Stimulated activated CD4-positive, alpha-beta T cell treated with anti-CD3 and anti-CD28 coated beads, Interleukin-1b, Interleukin-23, amount 100 ng/mL, for 4 hours (primary cell): ENCODE measurements at regions not wholly inside any gene's neighbourhood (a gene's known extent, or its start where the extent isn't known, plus 50 kb on each side); places are given as distances from the start of the nearest gene placed in this dataset.

ENCODE experiments used
- DNase-seq, 2 donors: peaks; one replicate each; pipeline ENCODE4 v3.0.0-alpha.2; 2020; ENCODE audit warnings: low read depth in 2 of 2

- DNase-seq = no peak
Measured at GRCh38 chr1:166221316-166221715, 54.5 kb upstream of the FAM78B start.

- no peak for DNase-seq
Measured at GRCh38 chr1:166233750-166234366, 67.1 kb upstream of the FAM78B start.

GRCh38 chr1:166235728-166236127 lies 68.9 kb upstream of the FAM78B start:
- no peak for DNase-seq

DNA sequence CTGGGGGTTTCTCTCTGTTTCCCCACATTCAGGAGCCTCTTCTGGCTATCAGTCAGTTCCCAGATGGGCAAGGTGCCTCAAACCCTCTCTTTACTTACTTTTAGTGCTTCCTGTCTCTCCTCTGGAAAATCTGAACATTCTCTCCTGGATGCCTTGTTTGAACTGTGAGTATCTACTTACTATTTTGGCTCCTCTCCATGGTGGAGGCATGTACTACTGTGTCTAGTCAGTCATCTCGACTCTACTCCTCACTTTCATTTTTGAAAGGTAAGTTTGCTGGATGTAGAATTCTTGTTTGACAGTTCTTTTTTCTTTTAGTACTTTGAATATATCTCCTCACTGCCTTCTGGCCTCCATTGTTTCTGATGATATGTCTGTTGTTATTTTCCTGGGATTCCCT lies 70.9 kb upstream of the FAM78B start:
- no peak for DNase-seq

- DNase-seq = no peak
Measured at GRCh38 chr1:166253076-166253779, 86.4 kb upstream of the FAM78B start.

DNA sequence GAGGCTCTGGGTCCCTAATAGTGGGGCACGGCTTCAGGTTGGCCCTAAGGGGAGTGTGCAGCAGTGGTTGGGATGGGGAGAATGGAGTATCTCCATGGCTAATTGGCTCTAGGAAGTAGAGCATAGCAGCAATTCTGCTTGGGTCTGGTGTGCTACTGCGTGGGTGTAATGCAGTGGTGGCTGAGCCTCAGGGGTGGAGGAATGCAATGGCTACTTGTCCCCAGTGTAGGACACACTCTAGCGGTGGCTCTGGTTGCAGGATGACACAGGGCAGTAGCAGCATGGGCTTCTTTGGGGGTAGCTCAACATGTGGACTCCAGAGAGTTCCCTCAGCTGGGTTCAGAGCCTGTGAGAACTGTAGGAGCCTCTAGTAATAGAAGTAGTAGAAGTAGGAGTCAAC lies 91.2 kb upstream of the FAM78B start:
- no peak for DNase-seq

GRCh38 chr1:166261511-166261910 lies 94.7 kb upstream of the FAM78B start:
- DNase-seq = no peak

GRCh38 chr1:166270476-166271150 lies 103.8 kb upstream of the FAM78B start:
- DNase-seq = no peak

DNA sequence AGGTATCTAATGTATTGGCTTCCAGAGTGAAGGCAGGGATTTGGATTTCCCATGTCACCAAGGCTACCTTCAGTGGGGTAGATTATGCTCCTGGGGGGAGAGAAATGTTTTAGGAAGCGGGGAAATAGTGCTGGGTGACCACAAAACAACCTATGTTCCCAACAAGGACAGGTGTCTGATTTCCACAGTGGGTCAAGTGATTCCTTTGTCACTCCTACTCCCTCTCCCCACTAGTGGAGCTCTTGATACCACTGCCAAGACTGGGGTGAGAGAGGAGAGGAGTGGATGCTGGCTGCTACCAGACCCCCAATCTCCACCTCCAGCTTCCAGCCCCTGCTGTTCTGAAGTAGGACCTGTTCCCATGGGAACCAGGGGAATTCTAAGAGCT lies 104.3 kb upstream of the FAM78B start:
- DNase-seq = no peak

DNA sequence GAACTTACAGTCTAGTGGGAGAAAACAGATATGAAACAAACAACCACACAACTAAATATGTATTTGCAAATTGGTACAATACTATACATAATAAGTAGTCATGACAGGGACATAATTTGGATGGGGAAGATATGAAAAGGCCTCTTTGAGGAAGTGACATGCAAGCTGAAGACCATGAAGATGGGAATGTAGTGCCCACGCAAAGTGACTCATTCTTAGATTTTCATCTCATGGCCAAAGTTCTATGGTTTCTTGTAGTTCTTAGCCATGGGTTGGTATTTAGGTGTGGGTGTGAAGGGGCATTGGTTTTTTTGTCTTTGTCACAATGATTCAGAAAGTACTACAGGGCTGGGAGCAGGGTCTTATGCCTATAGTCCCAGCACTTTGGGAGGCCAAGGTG lies 105.4 kb upstream of the FAM78B start:
- no peak for DNase-seq

DNA sequence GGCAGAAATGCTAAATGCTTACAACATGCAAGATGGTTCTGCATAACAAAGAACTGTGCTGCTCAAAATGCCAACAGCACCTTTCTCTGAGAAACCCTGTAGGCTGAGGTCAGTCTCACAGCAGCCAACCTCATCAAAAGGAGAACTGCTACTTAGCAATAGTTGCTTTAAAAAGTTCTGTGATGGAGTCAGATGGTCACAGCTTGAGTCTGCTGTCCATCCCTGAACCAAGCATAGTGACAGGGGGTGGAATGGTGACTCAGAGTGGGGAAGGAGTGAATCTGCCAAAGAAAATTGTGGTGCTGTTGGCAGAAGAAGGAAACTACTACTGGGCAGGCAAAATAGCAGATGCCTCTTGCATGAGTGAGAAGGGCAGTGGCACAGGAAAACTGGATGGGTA lies 106.0 kb upstream of the FAM78B start:
- no peak for DNase-seq

DNA sequence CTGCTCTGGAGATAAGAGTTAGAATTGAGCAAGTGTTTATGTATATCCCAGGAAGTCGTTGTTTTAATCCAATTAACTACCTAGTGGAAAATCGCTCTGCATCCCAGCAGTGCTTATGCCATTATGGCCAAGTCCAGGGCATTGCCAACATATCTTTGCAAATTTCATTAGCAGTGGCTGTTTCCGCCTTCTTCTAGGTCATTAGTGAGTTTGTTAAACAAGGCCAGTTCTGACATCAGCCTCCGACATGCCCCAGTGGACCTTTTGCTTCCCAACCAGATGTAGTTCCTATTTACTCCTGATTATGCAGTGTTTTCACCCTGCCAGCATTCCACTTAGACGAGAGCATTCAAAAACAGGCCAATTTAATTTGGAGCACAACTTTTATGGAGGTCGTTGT lies 106.8 kb upstream of the FAM78B start:
- no peak for DNase-seq

DNA sequence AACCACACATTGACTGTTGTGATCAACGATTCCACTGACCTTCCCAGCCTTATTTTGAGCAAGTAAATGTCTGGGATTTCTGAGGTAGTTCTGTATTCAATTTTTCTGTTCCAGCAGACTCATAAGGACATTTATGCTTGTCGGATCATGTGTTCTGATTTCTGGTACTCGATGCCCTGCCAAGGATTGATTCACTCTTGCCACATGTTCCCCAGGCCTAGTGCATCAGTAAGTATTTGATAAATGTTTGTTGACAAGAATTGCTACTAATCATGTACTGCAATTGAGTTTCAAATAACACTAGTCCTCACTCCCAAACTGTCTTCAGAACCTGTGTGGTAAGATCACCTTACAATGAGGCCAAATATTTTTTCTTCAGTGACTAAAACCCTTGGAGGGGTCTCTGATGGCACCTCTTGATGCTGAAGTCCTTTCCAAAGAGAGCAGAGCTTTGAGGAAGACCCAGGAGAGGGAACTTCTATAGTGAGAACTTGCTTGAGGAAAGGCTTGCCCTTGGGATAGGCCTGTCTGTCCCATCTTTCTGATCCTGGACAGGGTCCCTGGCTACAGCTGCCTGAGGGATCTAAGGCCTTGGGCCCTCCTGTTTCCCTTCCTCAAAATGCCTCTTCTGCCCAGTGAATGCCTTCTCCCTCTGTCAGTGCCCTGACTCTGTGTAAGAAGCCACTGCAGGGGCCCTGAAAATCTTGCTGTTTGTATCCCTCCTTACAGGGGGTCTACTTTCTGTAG lies 115.8 kb upstream of the FAM78B start:
- DNase-seq = no peak

GRCh38 chr1:166283190-166283589 lies 116.4 kb upstream of the FAM78B start:
- no peak for DNase-seq

DNA sequence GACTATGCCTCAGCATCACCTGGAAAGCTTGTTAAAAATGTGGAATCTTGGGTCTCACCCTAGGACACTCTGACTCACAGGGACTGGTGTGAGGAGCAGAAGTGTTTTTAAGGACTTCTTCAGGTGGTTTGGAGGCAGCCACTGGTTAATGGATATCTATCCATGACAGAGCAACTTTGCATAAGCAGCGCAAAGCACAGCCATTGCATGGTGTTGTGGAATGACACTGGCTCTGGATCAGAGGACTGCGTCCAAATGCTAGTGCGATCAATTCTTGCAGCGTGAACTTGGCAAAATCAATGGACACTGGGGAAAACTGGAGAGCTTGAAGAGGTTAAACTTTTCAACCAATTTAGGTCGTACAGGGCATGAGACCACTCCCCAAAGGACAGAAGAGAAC lies 116.8 kb upstream of the FAM78B start:
- no peak for DNase-seq

DNA sequence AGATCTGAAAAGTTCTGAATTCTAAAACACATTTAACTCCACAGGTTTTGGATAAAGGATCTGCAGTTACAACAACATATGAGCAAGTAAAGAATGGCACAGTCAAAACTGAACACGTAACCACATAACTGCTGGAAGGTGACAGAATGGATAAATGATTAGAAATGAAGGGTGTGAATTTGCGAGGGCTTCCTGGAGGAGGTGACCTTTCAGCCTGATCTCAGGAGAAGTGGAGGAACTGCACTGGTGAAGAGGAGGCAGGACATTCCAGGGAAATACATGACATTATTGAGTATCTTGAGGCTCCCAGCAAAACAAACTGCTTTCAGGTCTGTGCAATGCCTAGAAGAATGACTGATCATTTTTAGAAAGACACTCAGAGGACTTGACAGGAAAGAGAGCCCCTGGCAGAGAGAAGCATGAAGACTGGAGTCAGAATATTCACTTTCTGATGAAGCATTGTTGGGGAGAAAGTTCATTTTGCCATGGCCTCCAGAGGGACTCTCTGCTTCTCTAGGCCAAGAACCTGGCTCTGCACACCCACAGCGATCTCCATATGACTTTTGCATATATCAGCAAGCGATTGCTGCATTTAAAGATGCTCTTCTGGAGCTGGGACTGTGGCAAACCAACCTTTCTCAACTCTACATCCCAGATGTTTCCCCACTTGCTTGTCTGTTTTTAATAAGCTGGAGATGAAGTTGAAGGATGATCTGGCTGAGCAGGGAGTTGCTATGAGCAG lies 122.7 kb upstream of the FAM78B start:
- DNase-seq = no peak

DNA sequence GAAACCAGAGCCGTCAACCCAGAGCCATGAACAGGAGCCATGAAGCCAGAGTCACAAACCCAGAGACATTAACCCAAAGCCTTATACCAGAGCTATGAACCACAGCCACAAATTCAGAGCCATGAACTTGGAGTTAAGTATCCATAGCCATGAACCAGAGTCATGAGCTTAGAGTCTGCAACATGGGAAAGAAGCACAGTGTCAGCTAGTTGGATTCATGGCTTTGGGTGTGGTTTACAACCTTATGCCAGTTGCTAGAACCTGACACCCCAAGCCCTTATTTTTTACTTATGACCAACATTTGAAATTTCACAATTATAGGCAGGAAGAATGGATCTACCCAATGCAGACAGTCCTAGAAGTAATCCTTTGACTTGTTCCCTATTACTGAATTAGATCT lies 128.9 kb upstream of the FAM78B start:
- DNase-seq = no peak

GRCh38 chr1:166297993-166298392 lies 131.2 kb upstream of the FAM78B start:
- no peak for DNase-seq

- no peak for DNase-seq
Measured at GRCh38 chr1:166300767-166301166, 134.0 kb upstream of the FAM78B start.

- no peak for DNase-seq
Measured at GRCh38 chr1:166302989-166303758, 136.4 kb upstream of the FAM78B start.

DNA sequence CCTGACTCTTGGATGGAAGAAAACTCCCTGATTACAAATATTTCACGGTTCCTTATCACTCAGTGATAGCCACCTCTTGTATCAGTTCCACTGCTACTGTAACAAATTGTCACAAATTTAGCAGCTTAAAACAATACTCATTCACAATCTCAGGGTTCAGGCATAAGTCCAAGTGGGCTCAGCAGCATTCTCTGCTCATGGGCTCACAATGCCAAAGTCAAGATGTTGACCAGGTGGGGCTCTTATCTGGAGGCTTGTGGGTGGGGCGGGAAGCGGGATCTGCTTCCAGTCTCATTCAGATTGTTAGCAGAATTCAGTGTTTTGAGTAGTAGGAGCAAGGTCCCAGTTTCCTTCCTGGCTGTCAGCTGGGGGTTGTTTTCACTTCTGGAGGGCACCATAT lies 137.3 kb upstream of the FAM78B start:
- DNase-seq = no peak
